Astrocyte of the cerebellum (primary cell): ENCODE measurements at regions not wholly inside any gene's neighbourhood (a gene's known extent, or its start where the extent isn't known, plus 50 kb on each side); places are given as distances from the start of the nearest gene placed in this dataset.

Source experiments
- DNase-seq: peaks from one replicate; pipeline ENCODE4 v3.0.0-alpha.2; 2011; ENCODE audit warnings: low read depth
- H3K4me3 ChIP-seq: 2 replicates; pipeline ENCODE4 v1.5.1; 2011; ENCODE audit warnings: mild to moderate bottlenecking, low read depth, low read length, moderate library complexity
- CTCF ChIP-seq: IDR thresholded peaks from 2 replicates; pipeline ENCODE4 v1.5.1; 2012; ENCODE audit warnings: low read length, low read depth, moderate library complexity, mild to moderate bottlenecking; ENCODE audit errors: missing control alignments
- in situ Hi-C: cut with HindIII; loops from 2 replicates; pipeline ENCODE4 v1.10.0; 2017; ENCODE audit warnings: low sequenced_read_pairs

- no peak overlapping the region for H3K4me3 ChIP-seq
- in situ Hi-C loops, result no loop called here
- no peak for TF ChIP-seq CTCF
- no peak for DNase-seq
These were observed 763.9 kb downstream of the PCDH18 start for GRCh38 chr4:136768213-136768924.

GRCh38 chr4:136763919-136764318, 768.4 kb downstream of the PCDH18 start:
- no peak for DNase-seq
- in situ Hi-C loops, result no loop called here
- no peak overlapping the region for H3K4me3 ChIP-seq
- no peak for TF ChIP-seq CTCF

- in situ Hi-C loops, result no loop called here
- DNase-seq, result no peak
These were observed 776.8 kb downstream of the PCDH18 start for GRCh38 chr4:136755531-136755916.

DNA sequence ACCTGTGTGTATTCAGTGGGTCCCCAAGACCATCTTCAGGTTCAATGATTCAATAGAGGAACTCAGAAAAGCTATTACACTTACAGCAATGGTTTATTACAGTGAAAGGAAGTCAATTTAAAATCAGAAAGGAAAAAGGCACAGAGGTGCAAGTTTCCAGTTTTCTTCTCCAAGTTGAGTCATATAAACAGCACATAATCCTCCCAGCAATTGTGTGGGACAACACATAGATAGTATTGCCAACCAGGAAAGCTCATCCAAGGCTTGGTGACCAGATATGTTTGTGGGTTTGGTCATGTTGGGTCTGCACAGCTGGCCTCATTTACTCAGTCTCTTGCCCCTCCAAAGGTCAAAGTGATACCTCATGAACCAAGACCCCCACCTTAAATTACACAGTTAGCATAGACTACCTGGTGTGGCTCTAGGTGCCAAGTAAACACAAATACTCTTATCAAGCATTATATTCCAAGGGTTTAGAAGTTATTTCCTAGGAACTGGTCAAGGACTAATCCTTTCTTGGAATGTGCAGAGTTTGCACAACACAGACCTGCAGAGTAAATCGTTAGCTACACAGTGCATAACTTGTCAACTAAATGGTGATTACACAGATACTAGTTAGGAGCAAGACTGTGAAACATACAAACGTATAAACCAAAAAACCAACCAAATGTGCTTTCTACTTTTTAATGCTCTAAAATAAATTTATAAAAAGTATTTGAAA, 777.3 kb downstream of the PCDH18 start:
- H3K4me3 ChIP-seq, result no peak overlapping the region
- TF ChIP-seq CTCF, result no peak
- no peak for DNase-seq
- in situ Hi-C loops, result no loop called here

More at GRCh38 chr4:136755531-136755916, 776.8 kb downstream of the PCDH18 start:
- no peak overlapping the region for H3K4me3 ChIP-seq
- TF ChIP-seq CTCF, result no peak

GRCh38 chr4:136751556-136751955, 780.7 kb downstream of the PCDH18 start:
- H3K4me3 ChIP-seq, result no peak overlapping the region
- no peak for DNase-seq
- no peak for TF ChIP-seq CTCF
- in situ Hi-C loops, result no loop called here

GRCh38 chr4:136750897-136751296, 781.4 kb downstream of the PCDH18 start:
- in situ Hi-C loops, result no loop called here
- no peak for TF ChIP-seq CTCF
- H3K4me3 ChIP-seq, result no peak overlapping the region
- DNase-seq, result no peak
